Motor neuron (in vitro differentiated cells): ENCODE measurements at regions not wholly inside any gene's neighbourhood (a gene's known extent, or its start where the extent isn't known, plus 50 kb on each side); places are given as distances from the start of the nearest gene placed in this dataset.
"Not testable (repeated sequence)": the region's sequence is repeated elsewhere in the genome, so short reads cannot be mapped to it uniquely, and the experiment has no call there.

Experiments
- ATAC-seq, 8 experiments: fragments of 200-7000 bp; cut with Tn5 transposase; replicated peaks in 6 of 8; 2 replicates each; pipeline ENCODE4 v1.8.0; 2021; ENCODE audit warnings: mild to moderate bottlenecking in 8 of 8, moderate library complexity in 8 of 8
- H3K27ac ChIP-seq, 2 donors: fragments of 250-450 bp; sonication (Bioruptor Pico); 2 replicates each; pipeline ENCODE4 v1.9.0; 2021; ENCODE audit warnings: antibody characterized with exemption in 2 of 2, mild to moderate bottlenecking in 2 of 2, moderate library complexity in 1 of 2
- H3K4me1 ChIP-seq, 2 donors: fragments of 250-450 bp; sonication (Bioruptor Pico); replicated peaks in 1 of 2; 2 replicates each; pipeline ENCODE4 v1.6.1; 2021; ENCODE audit warnings: antibody characterized with exemption in 2 of 2, mild to moderate bottlenecking in 2 of 2, moderate library complexity in 1 of 2
- H3K4me3 ChIP-seq, 5 donors: fragments of 250-450 bp; sonication (Bioruptor Pico); 2 replicates each; pipeline ENCODE4 v1.9.0; 2021; ENCODE audit warnings: antibody characterized with exemption in 5 of 5, mild to moderate bottlenecking in 5 of 5, moderate library complexity in 4 of 5
- WGBS, 10 experiments: fragments of 450-650 bp; shearing (Covaris generic); methylation state at CpG; one replicate each; pipeline ENCODE4 v1.0.0; 2022; 5-methylcytosine and 5-hydroxymethylcytosine counted together
- in situ Hi-C, 9 experiments: fragments of 400-800 bp; cut with MboI; loops; one replicate each; pipeline ENCODE4 v1.15.0; 2021; ENCODE audit warnings: low sequenced_read_pairs in 9 of 9, low pct_unique_long_range_greater_than_20kb in 2 of 9; ENCODE audit not compliant: unreplicated experiment in 9 of 9

GRCh38 chr5:163316374-163316773, 121.0 kb upstream of the CCNG1 start:
- H3K27ac ChIP-seq, H3K4me1 ChIP-seq, ATAC-seq, in situ Hi-C loops, H3K4me3 ChIP-seq: not testable (repeated sequence)
- 4 to 100% (median 53%) methylated on average over 1 to 5 of the region's 6 CpGs; no CpG with 5 or more reads in 6 of the 10 experiments for WGBS, 10 experiments

DNA sequence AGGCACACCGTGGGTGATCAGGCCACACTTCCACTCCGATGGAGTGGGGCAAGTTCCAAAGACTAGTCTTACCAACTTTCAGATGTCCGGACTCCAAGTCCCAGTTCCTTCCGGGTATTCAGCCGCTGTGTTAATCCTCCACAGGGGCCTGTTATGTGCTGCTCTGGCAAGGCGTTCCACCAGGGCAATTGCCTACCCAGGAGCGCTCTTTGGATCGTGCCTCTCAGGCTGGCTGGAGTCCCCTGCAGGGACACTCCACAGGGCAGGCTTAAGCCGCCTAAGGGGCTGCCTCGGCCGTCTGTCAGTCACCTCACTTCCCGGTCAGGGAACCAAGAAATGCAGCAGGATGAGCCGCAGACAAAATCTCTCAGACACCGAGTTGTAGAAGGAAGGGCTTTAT, 118.7 kb upstream of the CCNG1 start:
- no peak overlapping the region for H3K27ac ChIP-seq
- H3K4me3 ChIP-seq, result no peak overlapping the region
- H3K4me1 ChIP-seq, result no peaks in the 10 kb centered on the region
- 30 to 100% (median 83%) methylated on average over 1 to 8 of the region's 14 CpGs; no CpG with 5 or more reads in 3 of the 10 experiments for WGBS, 10 experiments
- no peak for ATAC-seq
- in situ Hi-C loops, result no loop called here

DNA sequence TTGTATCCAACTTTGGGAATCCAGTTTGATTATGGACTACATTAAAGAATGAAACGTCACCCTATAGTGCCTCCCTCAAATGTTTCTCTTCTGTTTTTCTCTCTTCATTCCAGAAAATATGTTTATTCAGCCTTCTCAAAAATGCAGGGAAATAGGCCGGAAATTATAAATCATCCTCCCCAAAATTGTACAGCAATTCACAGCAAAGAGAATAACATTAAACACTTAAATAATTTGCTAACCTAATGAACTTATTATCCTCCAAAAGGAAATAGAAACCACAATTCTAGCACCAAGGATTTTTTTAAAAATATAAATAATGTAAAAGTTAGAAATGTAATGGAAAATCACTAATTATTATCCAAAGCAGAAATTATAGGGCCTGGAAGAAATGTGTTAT, 115.9 kb upstream of the CCNG1 start:
- H3K27ac ChIP-seq, result no peak overlapping the region
- H3K4me3 ChIP-seq, result no peak overlapping the region
- H3K4me1 ChIP-seq, result no peaks in the 10 kb centered on the region
- 0 to 100% (median 75%) methylated on average over 1 to 2 of the region's 2 CpGs for WGBS, 10 experiments
- in situ Hi-C loops, result no loop called here
- no peak for ATAC-seq

DNA sequence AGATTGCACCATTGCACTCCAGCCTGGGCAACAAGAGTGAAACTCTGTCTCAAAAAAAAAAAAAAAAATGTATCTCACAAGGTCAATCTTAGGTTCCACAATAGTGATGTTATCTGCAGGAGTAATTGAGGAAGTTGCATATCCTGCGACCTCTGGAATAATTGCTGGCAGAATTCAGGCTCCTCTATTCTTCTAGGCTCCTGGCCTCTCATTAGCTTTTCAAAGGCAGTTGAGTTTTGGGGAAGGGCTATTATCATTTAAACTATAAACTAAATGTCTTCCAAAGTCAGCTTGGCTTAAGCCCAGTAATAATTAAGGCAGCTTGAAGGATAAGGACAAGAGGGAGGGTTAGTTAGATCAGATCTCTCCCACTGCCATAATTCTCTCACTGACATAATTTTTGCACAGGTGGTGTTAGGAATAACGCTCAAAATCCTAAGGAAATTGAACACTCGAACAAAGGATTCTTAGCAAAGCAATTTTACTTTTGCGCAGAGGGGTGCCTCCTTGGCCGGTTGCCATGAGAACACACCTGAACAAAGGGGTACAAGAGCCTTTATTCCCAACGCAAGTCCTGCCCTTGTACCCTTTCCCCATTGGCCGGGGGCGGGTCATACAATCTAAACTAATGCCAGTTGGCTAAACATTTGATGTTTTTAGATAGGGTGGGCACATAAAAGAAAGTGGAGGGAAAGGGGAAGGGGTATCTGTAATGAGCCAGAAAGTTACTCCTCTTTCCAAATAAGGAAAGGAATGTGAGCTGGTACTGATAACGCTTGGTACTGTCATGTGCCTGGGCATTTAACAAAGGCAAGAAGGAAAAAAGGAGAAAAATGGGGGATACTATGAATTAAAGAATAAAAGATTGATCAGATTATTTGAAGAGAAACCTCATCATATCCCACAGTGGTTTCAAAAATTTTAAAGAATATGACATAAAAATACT, 106.4 kb upstream of the CCNG1 start:
- H3K4me1 ChIP-seq, result peaks cover 4 to 10% of the 10 kb centered on the region in 2 donors
- ATAC-seq, result no peak
- in situ Hi-C loops, result loop anchor here in 2 of 9 experiments (25.0 kb wide), 2 partner anchors 1469 to 1794 kb away; partner anchors contain the start of gene GABRB2 (in 1 of the 2)
- WGBS, 10 experiments, result 0 to 75% (median 20%) methylated on average over 2 to 8 of the region's 9 CpGs; no CpG with 5 or more reads in 1 of the 10 experiments
- no peak overlapping the region for H3K4me3 ChIP-seq
- no peak overlapping the region for H3K27ac ChIP-seq

DNA sequence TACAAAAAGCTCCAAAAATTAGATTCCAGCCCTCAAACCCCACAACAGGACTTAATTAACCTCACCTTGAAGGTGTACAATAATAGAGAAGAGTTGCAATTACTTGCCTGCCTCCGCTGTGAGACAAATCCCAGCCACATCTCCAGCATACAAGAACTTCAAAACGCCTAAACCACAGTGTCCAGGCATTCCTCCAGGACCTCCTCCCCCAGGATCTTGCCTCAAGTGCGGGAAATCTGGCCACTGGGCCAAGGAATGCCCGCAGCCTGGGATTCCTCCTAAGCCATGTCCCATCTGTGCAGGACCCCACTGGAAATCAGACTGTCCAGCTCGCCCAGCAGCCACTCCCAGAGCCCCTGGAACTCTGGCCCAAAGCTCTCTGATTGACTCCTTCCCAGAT, 101.3 kb upstream of the CCNG1 start:
- H3K4me1 ChIP-seq, ATAC-seq, H3K4me3 ChIP-seq, H3K27ac ChIP-seq: not testable (repeated sequence)
- in situ Hi-C loops, result loop anchor here in 2 of 9 experiments (25.0 kb wide), 2 partner anchors 1474 to 1799 kb away; partner anchors contain the start of gene GABRB2 (in 1 of the 2)
- 13 to 100% (median 68%) methylated on average over 1 to 3 of the region's 5 CpGs; no CpG with 5 or more reads in 4 of the 10 experiments for WGBS, 10 experiments

- Histone ChIP-seq H3K27ac (no peak overlapping the region), H3K4me1 (no peaks in the 10 kb centered on the region), H3K4me3 (no peak overlapping the region)
- no peak for ATAC-seq
- in situ Hi-C loops, result loop anchor here in 2 of 9 experiments (25.0 kb wide), 2 partner anchors 1477 to 1802 kb away; partner anchors contain the start of gene GABRB2 (in 1 of the 2)
- WGBS, 10 experiments, result 38 to 100% (median 55%) methylated on average over 1 to 3 of the region's 3 CpGs; no CpG with 5 or more reads in 3 of the 10 experiments
These were observed 98.2 kb upstream of the CCNG1 start for GRCh38 chr5:163339148-163339547.

GRCh38 chr5:163340378-163340777, 97.0 kb upstream of the CCNG1 start:
- H3K4me1 ChIP-seq, H3K4me3 ChIP-seq, ATAC-seq, H3K27ac ChIP-seq: not testable (repeated sequence)
- in situ Hi-C loops, result loop anchor here in 2 of 9 experiments (25.0 kb wide), 2 partner anchors 1478 to 1803 kb away; partner anchors contain the start of gene GABRB2 (in 1 of the 2)
- 33 to 100% (median 82%) methylated on average over 1 to 6 of the region's 6 CpGs; no CpG with 5 or more reads in 2 of the 10 experiments for WGBS, 10 experiments

DNA sequence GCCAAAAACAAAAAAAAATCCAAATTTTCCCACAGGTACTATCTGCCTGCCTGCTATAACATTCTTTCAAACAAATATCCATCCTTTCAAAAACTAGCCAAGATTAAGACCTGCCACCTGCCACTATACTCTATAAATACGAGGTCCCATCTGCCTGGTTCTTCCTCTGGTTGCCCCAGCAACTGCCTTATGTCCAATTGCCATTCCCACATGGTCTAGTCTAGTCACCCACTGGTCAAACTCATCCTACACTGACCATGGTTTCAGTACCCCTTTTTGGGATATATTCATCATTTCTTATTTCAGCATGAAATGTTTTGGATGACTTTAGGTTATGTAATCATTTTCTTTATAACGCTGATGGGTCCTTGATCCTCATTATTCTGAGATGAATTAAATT, 95.1 kb upstream of the CCNG1 start:
- Histone ChIP-seq H3K4me3 (no peak overlapping the region), H3K27ac (no peak overlapping the region), H3K4me1 (no peaks in the 10 kb centered on the region)
- no peak for ATAC-seq
- 0 to 100% (median 89%) methylated on average over 1 to 2 of the region's 2 CpGs; no CpG with 5 or more reads in 1 of the 10 experiments for WGBS, 10 experiments
- in situ Hi-C loops, result loop anchor here in 2 of 9 experiments (25.0 kb wide), 2 partner anchors 1480 to 1805 kb away; partner anchors contain the start of gene GABRB2 (in 1 of the 2)

DNA sequence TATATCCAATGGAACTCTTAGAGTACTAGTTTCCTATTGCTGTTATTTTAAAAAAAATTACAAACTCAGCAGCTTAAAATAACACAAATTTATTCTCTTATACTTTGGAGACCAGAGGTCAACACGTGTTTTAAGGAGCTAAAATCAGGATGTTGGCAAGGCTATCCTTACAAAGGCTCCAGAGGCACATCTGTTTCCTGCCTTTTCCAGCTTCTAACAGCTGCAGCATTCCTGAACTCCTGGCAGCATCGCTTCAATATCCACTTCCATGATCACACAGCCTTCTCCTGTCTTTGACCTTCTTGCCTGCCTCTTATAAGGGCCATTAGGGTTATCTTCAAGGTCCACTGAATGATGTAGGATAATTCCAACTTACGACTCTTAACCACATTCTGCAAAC, 92.2 kb upstream of the CCNG1 start:
- Histone ChIP-seq H3K4me1 (peaks cover 0 to 2% of the 10 kb centered on the region in 2 donors), H3K27ac (no peak overlapping the region), H3K4me3 (no peak overlapping the region)
- WGBS, 10 experiments, result 0 to 100% (median 55%) methylated on average over 1 to 3 of the region's 3 CpGs
- in situ Hi-C loops, result loop anchor here in 2 of 9 experiments (25.0 kb wide), 2 partner anchors 1483 to 1808 kb away; partner anchors contain the start of gene GABRB2 (in 1 of the 2)
- ATAC-seq, result no peak

- 0 to 33% (median 0%) methylated on average over 1 to 2 of the region's 2 CpGs; no CpG with 5 or more reads in 3 of the 10 experiments for WGBS, 10 experiments
- H3K4me1 ChIP-seq, result peaks cover 0 to 3% of the 10 kb centered on the region in 2 donors
- no peak overlapping the region for H3K4me3 ChIP-seq
- ATAC-seq, result peak; percentile 48 to 77 (median 60)
- in situ Hi-C loops, result loop anchor here in 2 of 9 experiments (25.0 kb wide), 2 partner anchors 1485 to 1810 kb away; partner anchors contain the start of gene GABRB2 (in 1 of the 2)
- H3K27ac ChIP-seq, result no peak overlapping the region
These were observed 89.7 kb upstream of the CCNG1 start for GRCh38 chr5:163347671-163348070.

- 0 to 100% (median 71%) methylated on average over 1 to 2 of the region's 2 CpGs for WGBS, 10 experiments
- H3K4me3 ChIP-seq, result no peak overlapping the region
- ATAC-seq, result peak in 6 of 8 experiments; percentile 21 to 70 (median 49)
- H3K4me1 ChIP-seq, result peaks cover 0 to 3% of the 10 kb centered on the region in 2 donors
- in situ Hi-C loops, result no loop called here
- H3K27ac ChIP-seq, result no peak overlapping the region
These were observed 87.3 kb upstream of the CCNG1 start for GRCh38 chr5:163350083-163350482.

- Histone ChIP-seq H3K4me3 (no peak overlapping the region), H3K27ac (no peak overlapping the region), H3K4me1 (peaks cover 0 to 3% of the 10 kb centered on the region in 2 donors)
- in situ Hi-C loops, result no loop called here
- WGBS, 10 experiments, result 9 to 100% (median 57%) methylated on average over 1 of the region's 1 CpG; no CpG with 5 or more reads in 2 of the 10 experiments
- ATAC-seq, result no peak
These were observed 84.9 kb upstream of the CCNG1 start for GRCh38 chr5:163352531-163352930.

DNA sequence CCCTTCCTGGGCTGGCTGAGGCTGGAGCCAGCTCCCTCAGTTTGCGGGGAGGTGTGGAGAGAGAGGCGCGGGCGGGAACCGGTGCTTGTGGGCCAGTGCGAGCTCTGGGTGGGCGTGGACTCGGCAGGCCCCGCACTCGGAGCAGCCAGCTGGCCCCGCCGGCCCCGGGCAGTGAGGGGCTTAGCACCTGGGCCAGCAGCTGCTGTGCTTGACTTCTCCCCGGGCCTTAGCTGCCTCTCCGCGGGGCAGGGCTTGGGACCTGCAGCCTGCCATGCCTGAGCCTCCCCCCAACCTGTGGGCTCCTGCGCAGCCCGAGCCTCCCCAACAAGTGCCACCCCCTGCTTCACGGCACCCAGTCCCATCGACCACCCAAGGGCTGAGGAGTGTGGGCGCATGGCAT, 81.6 kb upstream of the CCNG1 start:
- in situ Hi-C loops, H3K4me1 ChIP-seq, H3K27ac ChIP-seq, ATAC-seq, H3K4me3 ChIP-seq: not testable (repeated sequence)
- WGBS, 10 experiments, result 93 to 96% methylated on average over 8 to 10 of the region's 21 CpGs; no CpG with 5 or more reads in 8 of the 10 experiments
